ENCODE measurements at regions not wholly inside any gene's neighbourhood (a gene's known extent, or its start where the extent isn't known, plus 50 kb on each side); places are given as distances from the start of the nearest gene placed in this dataset.
"Not testable (repeated sequence)": the region's sequence is repeated elsewhere in the genome, so short reads cannot be mapped to it uniquely, and the experiment has no call there.

- in situ Hi-C loops (cut with MboI; ENCODE audit: low pct_unique_long_range_greater_than_20kb, low sequenced_read_pairs, unreplicated experiment) = no loop called here
- TF ChIP-seq CTCF (IDR thresholded peaks at IDR 0.05; ENCODE audit: extremely low read depth, insufficient read depth, missing control alignments) = no peak
- DNase-seq (ENCODE audit: low spot score) = no peak
These were observed 61.1 kb upstream of the KCNK12 start for GRCh38 chr2:47631792-47632398.

DNA sequence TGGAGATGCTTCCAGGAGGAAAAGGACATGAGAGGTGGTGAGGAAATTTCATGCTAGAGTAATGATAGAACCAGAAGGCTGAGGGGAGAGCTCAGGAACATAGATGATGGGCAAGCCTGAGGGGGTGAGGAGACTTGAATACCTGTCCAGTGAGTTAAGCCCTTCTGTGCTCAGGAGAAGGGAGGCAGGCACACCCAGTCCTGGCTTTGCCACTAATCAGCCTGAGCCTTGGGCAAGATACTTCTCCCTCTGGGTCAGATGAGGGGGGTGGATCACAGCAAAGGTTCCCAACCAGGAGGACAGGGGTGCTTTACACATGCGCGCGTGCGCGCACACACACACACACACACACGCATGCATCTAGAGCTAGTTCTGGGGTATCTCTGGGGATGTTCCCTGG, 60.5 kb upstream of the KCNK12 start:
- no peak for TF ChIP-seq CTCF (IDR thresholded peaks at IDR 0.05; ENCODE audit: extremely low read depth, insufficient read depth, missing control alignments)
- in situ Hi-C loops (cut with MboI; ENCODE audit: low pct_unique_long_range_greater_than_20kb, low sequenced_read_pairs, unreplicated experiment) = no loop called here
- no peak for DNase-seq (ENCODE audit: low spot score)

DNA sequence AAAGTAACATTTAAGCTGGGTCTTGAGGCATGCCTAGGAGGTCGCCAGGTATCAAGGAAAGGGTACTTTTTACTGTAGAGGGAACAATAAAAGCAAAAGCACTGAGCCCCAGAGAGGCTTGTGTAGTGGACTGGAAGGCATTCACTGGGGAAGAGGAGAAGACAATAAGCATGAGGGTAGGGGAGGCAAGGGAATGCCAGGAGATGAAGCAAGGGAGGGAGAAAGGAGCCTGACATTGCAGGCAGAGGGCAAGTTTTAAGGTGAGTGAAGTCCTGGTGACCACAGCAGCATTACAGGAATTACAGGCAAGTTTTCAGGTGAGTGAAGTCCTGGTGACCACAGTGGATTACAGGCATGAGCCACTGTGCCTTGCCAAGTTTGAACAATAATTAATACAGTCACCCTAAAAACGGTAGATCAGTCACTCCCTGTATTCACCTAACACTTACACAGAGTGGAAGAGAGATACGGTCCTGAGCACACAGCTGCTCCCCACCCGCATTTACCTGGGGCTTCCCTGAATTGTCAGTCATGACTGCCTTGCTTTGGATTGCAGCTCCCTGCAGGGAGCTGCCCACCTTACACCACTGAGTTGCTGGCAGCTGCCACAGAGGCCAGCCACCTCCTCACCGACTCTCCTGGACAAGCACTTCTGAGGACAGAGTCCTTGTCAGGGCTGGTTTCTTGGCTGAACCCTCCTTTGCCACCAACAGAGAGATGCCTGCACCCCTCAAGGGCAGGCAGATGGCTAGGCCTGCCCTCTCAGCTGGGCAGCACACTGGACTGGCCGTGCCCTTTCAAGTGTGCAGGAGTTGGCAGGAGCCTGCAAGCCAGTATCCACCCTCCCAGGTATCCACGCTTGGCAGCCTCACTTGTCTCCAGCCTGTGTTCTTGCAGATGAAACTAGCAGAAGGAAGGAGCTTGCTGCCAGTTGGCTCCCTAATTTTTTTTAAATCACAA, 59.0 kb upstream of the KCNK12 start:
- TF ChIP-seq CTCF (IDR thresholded peaks at IDR 0.05; ENCODE audit: extremely low read depth, insufficient read depth, missing control alignments) = no peak
- DNase-seq (ENCODE audit: low spot score) = no peak
- in situ Hi-C loops (cut with MboI; ENCODE audit: low pct_unique_long_range_greater_than_20kb, low sequenced_read_pairs, unreplicated experiment) = no loop called here

- in situ Hi-C loops (cut with MboI; ENCODE audit: low pct_unique_long_range_greater_than_20kb, low sequenced_read_pairs, unreplicated experiment) = no loop called here
- no peak for TF ChIP-seq CTCF (IDR thresholded peaks at IDR 0.05; ENCODE audit: extremely low read depth, insufficient read depth, missing control alignments)
These were observed 58.1 kb upstream of the KCNK12 start for GRCh38 chr2:47628904-47629303.

DNA sequence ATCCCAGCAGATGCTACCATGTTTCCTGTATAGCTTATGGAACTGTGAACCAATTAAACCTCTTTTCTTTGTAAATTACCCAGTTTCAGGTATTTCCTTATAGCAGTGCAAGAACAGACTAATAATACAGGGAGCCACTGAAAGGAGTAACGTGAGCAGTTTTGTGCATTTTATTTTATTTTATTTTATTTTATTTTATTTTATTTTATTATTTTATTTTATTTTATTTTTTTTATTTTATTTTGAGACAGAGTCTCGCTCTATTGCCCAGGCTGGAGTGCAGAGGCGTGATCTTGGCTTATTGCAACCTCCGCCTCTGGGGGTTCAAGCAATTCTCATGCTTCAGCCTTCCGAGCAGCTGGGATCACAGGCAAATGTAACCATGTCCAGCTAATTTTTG, 55.9 kb upstream of the KCNK12 start:
- in situ Hi-C loops (cut with MboI; ENCODE audit: low pct_unique_long_range_greater_than_20kb, low sequenced_read_pairs, unreplicated experiment) = no loop called here
- TF ChIP-seq CTCF (IDR thresholded peaks at IDR 0.05; ENCODE audit: extremely low read depth, insufficient read depth, missing control alignments) = no peak
- DNase-seq (ENCODE audit: low spot score) = no peak

More at GRCh38 chr2:47628904-47629303, 58.1 kb upstream of the KCNK12 start:
- DNase-seq (ENCODE audit: low spot score) = no peak

GRCh38 chr2:47623140-47623539, 52.4 kb upstream of the KCNK12 start:
- DNase-seq (ENCODE audit: low spot score); in situ Hi-C loops (cut with MboI; ENCODE audit: low pct_unique_long_range_greater_than_20kb, low sequenced_read_pairs, unreplicated experiment): not testable (repeated sequence)
